ENCODE measurements at regions not wholly inside any gene's neighbourhood (a gene's known extent, or its start where the extent isn't known, plus 50 kb on each side); places are given as distances from the start of the nearest gene placed in this dataset.
"Not testable (repeated sequence)": the region's sequence is repeated elsewhere in the genome, so short reads cannot be mapped to it uniquely, and the experiment has no call there.

DNA sequence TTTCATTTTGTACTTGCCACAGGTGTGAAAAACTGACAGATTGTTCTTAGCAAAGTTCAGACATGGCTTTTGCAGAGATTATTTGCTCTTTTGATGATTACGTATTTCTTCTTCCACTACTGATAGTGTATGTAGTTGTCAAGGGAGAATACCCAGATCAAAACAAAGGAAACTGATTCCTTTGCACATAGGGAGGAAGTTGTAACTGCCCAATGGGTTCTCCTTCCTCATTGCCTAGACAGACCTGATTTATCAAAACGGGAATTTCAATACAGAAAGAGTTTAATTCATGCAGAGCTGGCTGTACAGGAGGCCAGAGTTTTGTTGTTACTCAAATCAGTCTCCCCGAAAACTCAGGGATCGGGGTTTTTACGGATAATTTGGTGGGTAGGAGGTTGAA is 214.7 kb downstream of the BCAS1 start:
- no peak for DNase-seq

DNA sequence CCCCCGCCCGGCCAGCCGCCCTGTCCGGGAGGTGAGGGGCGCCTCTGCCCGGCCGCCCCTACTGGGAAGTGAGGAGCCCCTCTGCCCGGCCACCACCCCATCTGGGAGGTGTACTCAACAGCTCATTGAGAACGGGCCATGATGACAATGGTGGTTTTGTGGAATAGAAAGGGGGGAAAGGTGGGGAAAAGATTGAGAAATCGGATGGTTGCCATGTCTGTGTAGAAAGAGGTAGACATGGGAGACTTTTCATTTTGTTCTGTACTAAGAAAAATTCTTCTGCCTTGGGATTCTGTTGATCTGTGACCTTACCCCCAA is 215.8 kb downstream of the BCAS1 start:
- not testable (repeated sequence) for DNase-seq

DNA sequence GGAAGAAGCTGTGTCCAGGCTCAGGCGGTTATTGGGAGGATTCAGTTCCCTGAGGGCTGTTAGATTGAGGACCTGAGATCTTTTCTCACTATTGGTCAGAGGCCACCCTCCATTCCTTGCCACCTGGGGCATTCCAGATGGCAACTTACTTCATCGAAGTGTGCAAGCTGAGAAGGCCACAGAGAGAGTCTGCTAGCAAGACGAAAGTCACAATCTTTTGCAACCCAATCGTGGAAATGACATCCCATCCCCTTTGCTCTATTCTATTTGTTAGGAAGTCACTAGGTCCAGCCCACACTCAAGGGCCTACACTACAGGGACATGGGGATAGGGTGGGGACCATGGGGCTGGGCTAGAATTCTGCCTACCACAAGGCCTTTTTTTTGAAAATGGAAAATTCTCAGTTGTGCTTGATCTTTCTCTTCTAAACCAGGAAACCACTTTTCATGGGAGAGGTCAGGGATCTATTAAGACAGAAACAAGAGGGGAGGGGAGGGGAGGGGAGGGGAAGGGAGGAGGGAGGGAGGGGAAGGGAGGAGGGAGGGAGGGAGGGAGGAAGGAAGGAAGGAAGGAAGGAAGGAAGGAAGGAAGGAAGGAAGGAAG is 217.2 kb downstream of the BCAS1 start:
- no peak for DNase-seq

DNA sequence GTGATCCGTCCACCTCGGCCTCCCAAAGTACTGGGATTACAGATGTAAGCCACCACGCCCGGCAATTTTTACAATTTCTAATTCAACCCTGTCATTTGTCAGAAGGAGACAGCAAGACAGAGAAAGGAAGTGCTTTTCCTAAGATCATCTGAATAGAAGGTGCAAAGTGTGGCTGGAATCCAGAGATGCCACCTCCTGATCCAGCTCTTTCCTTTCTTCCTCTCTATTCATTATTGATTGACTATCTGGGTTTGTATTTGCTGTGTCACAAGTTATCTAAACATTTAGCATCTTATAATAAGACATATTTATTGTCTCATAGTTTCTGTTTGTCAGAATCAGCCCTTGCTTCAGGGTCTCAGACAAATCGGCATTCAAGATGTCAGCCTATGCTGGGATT is 217.7 kb downstream of the BCAS1 start:
- no peak for DNase-seq

DNA sequence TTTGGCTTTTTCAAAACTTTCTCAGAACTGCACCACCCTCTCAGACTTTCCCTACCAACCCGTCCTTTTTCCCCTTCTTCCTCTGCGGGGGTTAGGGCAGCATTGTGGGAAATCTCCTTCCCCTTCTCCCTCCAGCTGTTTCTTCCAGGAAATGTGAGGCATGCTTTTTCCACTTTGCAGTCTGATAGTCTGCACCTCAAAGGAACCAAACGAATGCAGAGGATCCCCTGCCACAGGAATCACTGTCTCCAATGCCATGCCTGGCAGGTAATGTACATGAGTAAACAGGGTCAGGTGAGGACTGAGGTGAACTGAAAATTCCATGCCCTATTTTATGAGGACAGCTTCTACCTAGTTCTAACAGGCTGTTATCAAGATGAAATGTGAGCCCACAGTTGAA is 218.4 kb downstream of the BCAS1 start:
- no peak for DNase-seq

DNA sequence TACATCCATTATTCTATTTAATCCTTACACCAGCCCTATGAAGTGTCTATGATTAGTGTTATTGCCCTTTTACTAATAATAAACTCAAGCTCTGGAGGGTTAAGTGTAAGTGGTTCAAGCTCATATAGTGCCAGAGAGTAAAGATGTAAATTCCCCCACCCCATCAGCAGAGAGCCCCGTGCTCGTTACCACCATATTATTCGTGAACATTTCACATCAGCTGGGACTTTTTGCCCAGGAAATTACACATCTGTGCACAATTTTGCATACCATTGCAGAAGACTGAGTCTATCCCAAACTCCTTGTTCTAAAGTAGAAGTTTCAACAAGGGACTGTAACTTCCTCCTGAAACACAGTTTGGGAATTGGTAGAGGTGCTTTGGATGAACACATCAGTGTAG is 220.1 kb downstream of the BCAS1 start:
- no peak for DNase-seq

DNA sequence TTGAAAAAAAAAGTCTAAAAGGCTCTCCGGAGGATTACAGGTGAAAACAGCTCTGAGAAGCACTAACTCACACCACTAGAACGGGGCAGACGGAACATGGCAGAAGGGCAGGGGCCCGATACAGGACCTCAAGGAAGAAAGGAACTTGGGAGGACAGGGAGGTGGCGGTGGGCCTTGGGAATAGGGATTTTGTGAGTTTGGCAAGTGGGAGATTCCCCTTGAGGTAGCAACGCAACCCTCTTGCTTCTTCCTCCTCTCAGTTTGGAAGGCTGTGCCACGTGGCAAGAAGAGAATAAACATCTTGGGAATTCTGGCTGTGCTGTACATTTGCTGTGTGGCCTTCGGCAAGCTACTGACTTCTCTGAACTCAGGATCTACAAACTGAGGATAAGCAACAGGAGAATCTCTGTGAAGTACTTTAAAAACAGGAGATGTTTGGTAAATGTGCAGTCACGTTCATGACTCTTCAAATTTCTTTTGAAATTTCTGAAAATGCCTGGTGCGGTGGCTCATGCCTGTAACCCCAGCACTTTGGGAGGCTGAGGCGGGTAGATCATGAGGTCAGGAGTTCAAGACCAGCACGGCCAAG is 220.8 kb downstream of the BCAS1 start:
- no peak for DNase-seq

DNA sequence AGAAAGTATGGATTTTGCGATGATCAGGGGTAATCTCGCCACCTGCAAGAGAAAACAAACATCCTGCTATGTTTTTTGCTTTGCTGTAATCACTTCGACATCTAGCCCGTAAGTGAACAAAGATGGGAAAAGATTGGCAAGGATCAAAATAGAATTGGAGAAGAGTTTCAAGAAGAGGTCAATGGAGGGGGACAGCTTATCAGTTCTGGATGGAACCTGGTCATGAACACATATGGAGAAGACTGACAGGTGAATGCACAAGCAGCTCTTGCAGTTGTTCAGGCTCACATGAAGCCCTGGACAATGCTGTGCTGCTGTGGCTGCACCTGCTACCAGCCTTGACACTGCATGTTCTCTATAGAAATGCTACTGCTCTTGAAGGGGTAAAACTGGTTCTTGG is 222.1 kb downstream of the BCAS1 start:
- no peak for DNase-seq

DNA sequence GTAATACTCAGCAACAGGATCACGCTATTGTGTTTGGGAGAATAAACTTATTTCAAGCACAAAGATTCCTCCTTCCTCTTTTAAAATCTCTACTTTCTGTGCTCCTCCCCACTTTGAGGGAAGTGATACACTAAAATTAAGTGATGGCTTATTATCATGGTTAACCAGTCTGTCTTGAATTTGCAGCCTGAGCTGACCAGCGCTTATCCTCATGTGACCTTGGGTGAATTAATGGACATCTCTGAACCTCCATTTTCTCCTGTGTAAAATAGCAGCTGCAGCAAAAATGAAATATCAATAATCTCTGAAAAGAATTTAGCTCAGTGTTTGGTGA is 222.6 kb downstream of the BCAS1 start:
- DNase-seq: no peak

DNA sequence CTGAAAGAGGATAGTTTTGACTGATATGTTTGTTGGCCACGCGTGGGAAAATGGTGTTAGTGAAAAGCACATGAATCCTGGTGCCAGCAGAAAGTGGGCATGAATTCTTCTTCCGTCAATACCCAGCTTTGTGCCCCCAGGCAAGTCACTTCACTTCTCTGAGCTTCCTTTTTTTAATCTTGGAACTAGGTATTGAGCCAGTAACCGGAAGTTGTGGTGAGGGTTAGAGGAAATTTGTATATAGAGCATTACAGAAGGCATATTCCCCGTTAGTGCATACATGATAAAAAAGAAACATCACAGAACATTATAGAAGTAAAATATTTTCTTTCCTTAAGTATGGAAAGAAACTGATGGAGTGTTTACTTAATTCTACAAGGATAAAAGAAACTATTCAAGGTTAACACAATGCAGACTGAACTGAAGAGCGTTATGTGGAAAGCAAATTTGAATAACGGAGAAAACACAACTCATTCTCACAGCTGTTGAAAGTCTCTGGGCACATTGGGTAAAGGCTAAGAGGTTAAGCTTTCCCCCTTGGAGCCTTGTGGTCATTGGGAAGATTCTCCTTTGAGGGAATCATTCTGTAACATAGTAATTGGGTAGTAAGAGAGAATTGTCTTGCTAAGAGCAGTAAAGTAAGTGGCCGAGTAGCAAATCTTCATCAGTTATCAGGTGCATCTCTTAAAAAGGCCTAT is 223.1 kb downstream of the BCAS1 start:
- no peak for DNase-seq

DNA sequence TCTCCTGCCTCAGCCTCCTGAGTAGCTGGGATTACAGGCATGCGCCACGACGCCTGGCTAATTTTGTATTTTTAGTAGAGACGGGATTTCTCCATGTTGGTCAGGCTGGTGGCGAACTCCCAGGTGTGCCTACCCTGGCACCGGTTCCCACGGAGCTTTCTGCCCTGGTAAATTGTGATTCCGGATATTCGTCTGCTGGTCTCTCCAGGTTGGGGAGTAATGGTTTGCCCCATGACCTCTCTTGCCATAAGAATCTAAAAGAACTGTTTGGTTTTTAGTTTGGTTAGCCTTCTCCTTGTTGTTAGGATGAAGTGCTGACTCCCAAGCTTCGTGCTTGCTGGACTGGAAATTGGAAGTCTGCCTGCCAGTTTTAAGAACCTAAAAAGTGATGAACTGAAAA is 223.8 kb downstream of the BCAS1 start:
- no peak for DNase-seq

DNA sequence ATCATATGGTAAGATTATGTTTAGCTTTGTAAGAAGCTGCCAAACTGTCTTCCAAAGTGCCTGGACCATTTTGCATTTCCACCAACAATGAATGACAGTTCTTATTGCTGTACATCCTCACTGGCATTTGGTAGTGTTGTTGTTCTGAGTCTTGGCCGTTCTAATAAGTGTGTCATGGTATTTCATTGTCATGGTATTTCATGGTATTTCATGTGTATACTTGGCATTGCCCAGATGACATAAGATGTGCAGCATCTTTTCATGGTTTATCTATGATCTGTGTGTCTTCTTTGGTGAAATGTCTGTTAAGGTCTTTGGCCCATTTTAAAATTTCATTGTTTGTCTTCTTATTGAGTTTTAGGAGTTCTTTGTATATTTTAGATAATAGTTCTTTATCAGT is 224.4 kb downstream of the BCAS1 start:
- DNase-seq: no peak

DNA sequence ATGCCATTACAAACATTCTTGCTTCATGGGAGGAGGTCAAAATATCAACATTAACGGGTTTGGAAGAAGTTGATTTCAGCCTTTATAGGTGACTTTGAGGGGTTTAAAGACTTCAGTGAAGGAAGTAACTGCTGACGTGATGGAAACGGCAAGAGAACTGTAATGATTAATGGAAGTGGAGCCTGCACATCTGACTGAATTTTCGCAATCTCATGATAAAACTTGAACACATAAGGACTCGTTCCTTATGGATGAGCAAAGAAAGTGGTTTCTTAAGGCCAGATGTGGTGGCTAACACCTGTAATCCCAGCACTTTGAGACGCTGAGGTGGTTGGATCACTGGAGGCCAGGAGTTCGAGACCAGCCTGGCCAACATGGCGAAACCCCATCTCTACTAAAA is 226.1 kb downstream of the BCAS1 start:
- DNase-seq: no peak

DNA sequence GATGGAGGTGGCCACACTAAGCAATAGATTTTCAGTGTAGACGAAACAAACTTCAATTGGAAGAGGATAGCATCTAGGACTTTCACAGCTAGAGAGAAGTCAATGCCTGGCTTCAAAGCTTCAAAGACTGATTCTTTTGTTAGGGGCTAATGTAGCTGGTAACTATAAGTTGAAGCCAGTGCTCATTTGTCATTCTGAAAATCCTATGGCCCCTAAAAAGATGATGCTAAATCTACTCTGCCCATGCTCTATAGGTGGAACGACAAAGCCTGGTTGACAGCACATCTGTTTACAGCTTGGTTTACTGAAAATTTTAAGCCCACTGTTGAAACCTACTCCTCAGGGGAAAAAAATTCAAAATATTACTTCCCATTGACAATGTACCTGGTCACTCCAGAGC is 226.7 kb downstream of the BCAS1 start:
- no peak for DNase-seq

DNA sequence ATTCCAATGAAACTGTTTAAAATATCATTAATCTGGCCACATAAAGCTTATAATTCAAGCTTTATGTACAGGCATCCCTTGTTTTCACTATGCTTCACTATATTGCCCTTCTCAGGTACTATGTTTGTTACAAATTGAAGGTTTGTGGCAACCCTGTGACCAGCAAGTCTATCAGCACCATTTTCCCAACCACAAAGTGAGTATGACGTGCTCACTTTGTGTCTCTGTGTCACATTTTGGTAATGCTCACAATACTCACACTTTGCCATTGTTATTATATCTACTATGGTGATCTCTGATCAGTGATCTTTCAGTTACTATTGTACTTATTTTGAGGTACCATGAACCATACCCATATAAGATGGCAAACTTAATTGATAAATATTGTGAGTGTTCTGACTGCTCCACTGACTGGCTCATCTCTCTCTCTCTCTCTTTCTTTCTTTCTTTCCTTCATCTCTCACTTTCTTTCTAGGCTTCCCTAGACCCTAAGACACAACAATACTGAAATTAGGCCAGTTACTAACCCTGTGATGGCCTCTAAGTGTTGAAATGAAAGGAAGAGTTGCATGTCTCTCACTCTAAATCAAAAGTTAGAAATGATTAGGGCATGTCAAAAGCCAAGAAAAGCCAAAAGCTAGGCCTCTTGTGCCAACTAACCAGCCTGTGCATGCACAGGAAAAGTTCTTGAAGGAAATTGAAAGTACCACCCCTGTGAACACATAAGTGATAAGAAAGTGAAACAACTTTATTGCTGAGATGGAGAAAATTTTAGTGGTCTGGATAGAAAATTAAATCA is 227.9 kb downstream of the BCAS1 start:
- peak; percentile 33 for DNase-seq

DNA sequence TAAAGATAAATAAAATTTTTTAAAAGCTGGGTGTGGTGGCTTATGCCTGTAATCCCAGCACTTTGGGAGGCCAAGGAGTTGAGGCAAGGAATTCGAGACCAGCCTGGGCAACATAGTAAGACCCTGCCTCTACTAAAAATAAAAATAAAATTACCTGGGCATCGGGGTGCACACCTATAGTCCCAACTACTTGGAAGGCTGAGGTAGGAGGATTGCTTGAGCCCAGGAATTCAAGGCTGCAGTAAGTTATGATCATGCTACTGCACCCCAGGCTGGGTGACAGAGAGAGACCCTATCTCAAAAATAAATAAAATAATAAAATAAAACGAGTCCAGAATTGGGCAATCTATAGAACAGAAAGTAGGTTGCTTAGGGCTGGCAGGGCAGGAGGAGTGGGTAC is 228.7 kb downstream of the BCAS1 start:
- no peak for DNase-seq

DNA sequence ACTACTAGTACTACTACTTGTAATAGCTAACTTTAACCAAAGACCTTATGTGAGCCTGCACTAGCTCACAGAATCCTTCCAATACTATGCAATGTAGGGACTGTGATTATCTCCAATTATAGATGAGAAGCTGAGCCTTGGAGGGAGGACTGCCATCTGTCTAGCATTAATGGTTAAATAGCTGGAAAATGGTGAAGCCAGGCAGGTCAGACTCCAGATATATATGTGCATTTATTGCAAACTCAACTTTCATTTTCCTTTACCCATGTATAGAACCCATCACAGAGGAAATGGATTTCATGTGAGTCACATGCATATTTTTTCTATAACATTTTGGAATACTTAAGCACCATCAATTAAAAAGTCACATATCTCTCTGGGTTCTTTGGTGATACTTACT is 229.9 kb downstream of the BCAS1 start:
- DNase-seq: no peak

DNA sequence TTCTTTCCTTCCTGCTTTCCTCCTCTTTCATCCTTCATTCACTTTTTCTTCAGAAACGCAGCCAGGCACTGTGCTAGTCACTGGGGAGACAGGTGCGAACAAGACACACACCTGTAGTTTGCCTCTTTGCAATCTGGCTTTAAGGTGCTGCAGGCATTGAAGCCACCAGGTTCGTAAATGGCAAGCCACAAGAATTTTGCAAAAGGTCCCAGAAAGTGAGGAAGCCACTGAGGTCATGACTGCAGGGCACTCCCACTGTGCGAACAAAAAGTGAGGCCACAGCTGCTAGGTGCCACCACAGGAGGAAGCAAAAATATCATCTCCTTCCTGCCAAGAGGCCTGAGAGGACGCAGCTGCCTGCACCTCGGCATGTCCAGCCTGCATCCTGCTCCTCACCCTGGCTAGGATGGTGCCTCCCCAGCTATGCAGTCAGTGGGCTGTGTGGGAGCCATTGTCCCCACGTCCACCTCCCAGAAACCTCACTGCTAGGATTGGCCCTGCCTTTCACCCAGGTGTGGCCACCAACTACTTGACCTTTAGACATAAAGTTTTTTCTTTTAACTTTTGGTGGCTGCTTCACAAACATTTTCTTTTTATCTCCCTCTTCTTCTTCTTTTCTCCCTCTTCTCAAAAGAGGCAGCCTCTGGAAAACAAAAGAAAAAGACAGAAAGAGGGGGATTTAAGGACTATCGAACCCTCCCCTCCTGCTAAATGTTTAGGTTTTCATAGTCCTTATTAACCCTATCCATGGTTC is 230.8 kb downstream of the BCAS1 start:
- peak; percentile 43 for DNase-seq

DNA sequence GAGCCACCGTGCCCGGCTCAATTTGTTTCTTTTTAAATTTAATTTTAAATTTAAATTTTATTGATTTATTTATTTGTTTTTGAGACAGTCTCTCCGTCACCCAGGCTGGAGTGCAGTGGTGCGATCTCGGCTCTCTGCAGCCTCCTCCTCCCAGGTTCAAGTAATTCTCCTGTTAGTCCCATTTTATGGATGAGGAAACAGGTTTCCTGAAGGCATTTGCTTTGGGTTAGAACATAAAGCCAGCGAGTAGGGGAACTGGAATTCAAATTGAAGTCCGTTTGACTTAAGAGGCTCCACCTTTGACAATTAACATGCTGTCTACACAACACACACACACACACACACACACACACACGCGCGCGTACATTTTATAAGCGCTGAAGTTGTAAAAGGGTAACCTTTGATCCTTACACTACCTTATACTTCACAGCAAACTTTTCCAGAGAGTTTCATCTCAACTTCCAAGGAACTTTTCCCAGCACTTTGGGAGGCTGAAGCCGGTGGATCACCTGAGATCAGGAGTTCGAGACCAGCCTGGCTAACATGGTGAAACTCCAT is 232.0 kb downstream of the BCAS1 start:
- DNase-seq: no peak

DNA sequence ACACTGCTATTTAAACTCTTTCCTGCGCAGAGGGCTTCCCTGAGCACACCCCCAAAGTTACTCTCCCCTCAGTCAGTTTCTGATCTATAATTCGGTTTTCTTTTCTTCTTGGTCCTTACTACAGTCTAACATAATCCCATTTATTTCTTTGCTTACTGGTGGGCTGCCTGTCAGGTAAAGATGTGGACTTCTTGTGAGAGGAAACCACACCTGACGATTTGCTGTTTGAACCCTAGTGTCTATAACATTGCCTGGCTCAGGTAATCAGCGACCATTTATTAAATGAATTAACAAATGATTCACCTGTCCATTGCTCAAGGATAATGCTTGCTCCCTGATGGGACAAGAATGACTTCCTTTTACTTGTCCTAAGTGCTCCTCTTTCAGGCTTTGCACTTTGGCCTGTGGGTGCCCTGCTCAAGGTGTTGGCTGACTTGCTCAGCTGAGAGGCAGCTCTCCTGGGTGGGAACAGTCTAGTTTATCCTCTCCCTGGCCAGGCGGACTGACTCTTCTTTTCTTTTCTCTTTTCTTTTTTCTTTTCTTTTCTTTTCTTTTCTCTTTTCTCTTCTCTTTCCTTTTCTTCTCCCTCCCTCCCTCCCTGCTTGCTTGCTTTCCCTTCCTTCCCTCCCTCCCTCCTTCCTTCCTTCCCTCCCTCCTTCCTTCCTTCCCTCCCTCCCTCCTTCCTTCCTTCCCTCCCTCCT is 233.1 kb downstream of the BCAS1 start:
- no peak for DNase-seq

DNA sequence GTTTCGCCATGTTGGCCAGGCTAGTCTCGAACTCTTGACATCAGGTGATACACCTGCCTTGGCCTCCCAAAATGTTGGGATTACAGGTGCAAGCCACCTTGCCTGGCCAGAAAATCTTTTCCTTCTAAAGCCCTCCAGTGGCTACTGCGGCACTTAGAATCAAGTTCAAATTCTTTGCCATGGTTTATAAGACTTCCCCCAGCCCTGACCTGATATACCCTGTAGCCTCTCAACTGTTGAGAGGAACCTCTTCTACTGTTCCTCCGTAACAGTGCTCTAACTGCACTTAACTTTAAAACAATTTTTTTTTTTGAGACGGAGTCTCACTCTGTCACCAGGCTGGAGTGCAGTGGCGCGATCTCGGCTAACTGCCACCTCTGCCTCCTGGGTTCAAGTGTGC is 235.6 kb downstream of the BCAS1 start:
- DNase-seq: no peak

DNA sequence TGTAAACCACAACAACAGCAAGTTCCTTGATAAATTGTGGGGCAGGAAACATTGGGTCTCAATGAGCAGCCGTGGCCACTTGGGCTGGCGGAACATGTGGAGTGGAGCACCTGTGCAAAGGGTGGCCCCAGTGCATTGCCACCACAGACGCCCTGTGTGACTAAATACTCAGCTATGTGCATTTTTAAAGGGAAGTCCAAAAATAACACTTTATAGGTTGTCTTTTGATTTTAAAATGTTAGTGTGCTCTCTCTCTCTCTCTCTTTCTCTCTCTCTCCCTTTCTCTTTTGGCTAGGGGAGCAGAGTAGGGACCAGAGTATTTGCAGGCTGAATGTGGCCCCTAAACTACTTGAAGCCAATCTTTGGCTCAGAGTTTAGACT is 236.3 kb downstream of the BCAS1 start:
- no peak for DNase-seq
